ENCODE measurements at regions not wholly inside any gene's neighbourhood (a gene's known extent, or its start where the extent isn't known, plus 50 kb on each side); places are given as distances from the start of the nearest gene placed in this dataset.

GRCh38 chr5:12661617-12662370 is 757.5 kb upstream of the CTNND2 start:
- no peak overlapping the region for H2BK20ac ChIP-seq (ENCODE audit: low read depth, low read length, poor library complexity, severe bottlenecking)
- no peak overlapping the region for H2AK5ac ChIP-seq (ENCODE audit: insufficient read length, low read length)
- H2BK12ac ChIP-seq (ENCODE audit: insufficient read length, low read depth, low read length): no peak overlapping the region
- no peak overlapping the region for H3K18ac ChIP-seq (ENCODE audit: insufficient read length, low read depth, low read length)
- H3K27me3 ChIP-seq (ENCODE audit: insufficient read depth, low read length): no peaks in the 10 kb centered on the region
- H3K14ac ChIP-seq (ENCODE audit: insufficient read depth, low read length): no peak overlapping the region
- H3K79me2 ChIP-seq (ENCODE audit: insufficient read depth, low read length): peaks cover 17% of the 10 kb centered on the region; the same call in 1 of the 2 replicates
- Mint-ChIP-seq H3K4me3 (peak overlapping the region in 1 of 2 experiments; percentile 69; a peak in 2 of 5 replicates), H3K27ac (no peak overlapping the region; a peak in 2 of 7 replicates), H3K36me3 (ENCODE audit: insufficient read depth in 1 of 3, low read depth in 3 of 3) (peaks cover 79 to 89% (median 83%) of the 10 kb centered on the region in 3 experiments), H3K4me1 (peaks cover 40 to 49% of the 10 kb centered on the region in 2 experiments), H3K27me3 (ENCODE audit: low read depth) (peaks cover 2% of the 10 kb centered on the region; the same call in 1 of the 2 replicates), H3K9me3 (peaks cover 17 to 30% of the 10 kb centered on the region in 2 experiments; a peak in 4 of 5 replicates)
- H3T11ph ChIP-seq (ENCODE audit: low read length): no peak overlapping the region
- peaks cover 2% of the 10 kb centered on the region for H3K79me1 ChIP-seq (ENCODE audit: insufficient read depth, low read depth, low read length, poor library complexity, severe bottlenecking)
- no peak overlapping the region for H3K23ac ChIP-seq (ENCODE audit: insufficient read length, low read depth, low read length)
- H4K8ac ChIP-seq (replicated peaks; ENCODE audit: insufficient read length, low read depth, low read length): no peak overlapping the region
- no peak overlapping the region for H4K5ac ChIP-seq (ENCODE audit: insufficient read length, low read depth, low read length)
- H3K23me2 ChIP-seq (ENCODE audit: insufficient read length, low read depth, low read length, poor library complexity, severe bottlenecking): no peaks in the 10 kb centered on the region
- no peak overlapping the region for H2BK120ac ChIP-seq (ENCODE audit: low read depth, low read length, poor library complexity, severe bottlenecking)
- H2BK5ac ChIP-seq (ENCODE audit: insufficient read length, low read length): no peak overlapping the region
- no peak overlapping the region for H3K4ac ChIP-seq (ENCODE audit: low read depth, low read length)
- no CpG with 5 or more reads among the region's 33 CpGs for WGBS (ENCODE audit: extremely low coverage, insufficient read length, low lambda C conversion rate)
- H4K20me1 ChIP-seq (ENCODE audit: control insufficient read depth, insufficient read depth, insufficient read length): no peaks in the 10 kb centered on the region
- no peak overlapping the region for H3K4me2 ChIP-seq (ENCODE audit: insufficient read depth, insufficient read length, low read length)
- no peaks in the 10 kb centered on the region for H3K4me1 ChIP-seq (ENCODE audit: insufficient read depth, low read length)
- no peak overlapping the region for H3K56ac ChIP-seq (ENCODE audit: insufficient read length, low read depth, low read length)
- peak; percentile 90 for DNase-seq
- H3K9me3 ChIP-seq (ENCODE audit: control insufficient read depth, low read depth, low read length): no peaks in the 10 kb centered on the region
- H3K27ac ChIP-seq (ENCODE audit: insufficient read length, low read depth, low read length): no peak overlapping the region
- no peak overlapping the region for H2AFZ ChIP-seq (ENCODE audit: low read length)
- no peak overlapping the region for H4K91ac ChIP-seq (ENCODE audit: insufficient read length, low read depth, low read length)
- TF ChIP-seq CTCF (conservative IDR thresholded peaks at IDR 0.05): peak; percentile 34; the same call in 2 of the 3 replicates
- no peak overlapping the region; the same call in 1 of the 2 replicates for H2BK15ac ChIP-seq (ENCODE audit: low read depth, low read length)
- H3K9ac ChIP-seq (ENCODE audit: extremely low read depth, insufficient read length, low read length): no peak overlapping the region
